ENCODE measurements at regions not wholly inside any gene's neighbourhood (a gene's known extent, or its start where the extent isn't known, plus 50 kb on each side); places are given as distances from the start of the nearest gene placed in this dataset.

- no peak for TF ChIP-seq CTCF (IDR thresholded peaks at IDR 0.05)
- no peak for TF ChIP-seq POLR2A (IDR thresholded peaks at IDR 0.05)
- no peak for TF ChIP-seq EP300 (IDR thresholded peaks at IDR 0.05)
- no peak for TF ChIP-seq POLR2AphosphoS5 (IDR thresholded peaks at IDR 0.05)
Observed at GRCh38 chr11:105371311-105371710, 231.7 kb upstream of the CARD18 start.
